GM18870 (cell line): ENCODE measurements at regions not wholly inside any gene's neighbourhood (a gene's known extent, or its start where the extent isn't known, plus 50 kb on each side); places are given as distances from the start of the nearest gene placed in this dataset.

Experiments
- ATAC-seq: cut with Tn5 transposase; IDR thresholded peaks from one replicate; pipeline ENCODE4 v1.9.1; 2021; ENCODE audit warnings: moderate library complexity; ENCODE audit not compliant: unreplicated experiment

- no peak for ATAC-seq
These were observed 107.4 kb upstream of the CLDN10 start for GRCh38 chr13:95445131-95445530.

GRCh38 chr13:95447814-95448213 is 104.7 kb upstream of the CLDN10 start:
- ATAC-seq, result no peak

- ATAC-seq, result no peak
These were observed 100.9 kb upstream of the CLDN10 start for GRCh38 chr13:95451656-95452055.

DNA sequence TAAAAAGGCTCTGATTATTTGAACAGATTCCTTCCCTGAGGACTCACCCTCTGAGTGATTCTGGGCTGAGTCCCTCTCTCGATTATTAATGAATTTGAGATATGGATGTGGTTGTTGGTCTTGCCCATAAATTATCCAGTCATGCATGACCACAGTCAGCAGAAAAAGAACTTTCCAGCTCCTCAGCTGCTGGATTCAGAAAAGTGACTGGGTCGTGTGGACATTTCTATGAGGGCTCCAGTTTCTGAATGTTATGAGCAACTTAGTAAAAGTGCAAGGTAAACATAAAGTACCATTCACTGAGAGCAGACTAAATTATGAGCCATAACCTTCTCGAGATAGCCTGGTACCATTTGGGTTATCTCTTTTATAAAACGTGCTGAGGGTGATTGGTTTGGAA is 100.1 kb upstream of the CLDN10 start:
- no peak for ATAC-seq

DNA sequence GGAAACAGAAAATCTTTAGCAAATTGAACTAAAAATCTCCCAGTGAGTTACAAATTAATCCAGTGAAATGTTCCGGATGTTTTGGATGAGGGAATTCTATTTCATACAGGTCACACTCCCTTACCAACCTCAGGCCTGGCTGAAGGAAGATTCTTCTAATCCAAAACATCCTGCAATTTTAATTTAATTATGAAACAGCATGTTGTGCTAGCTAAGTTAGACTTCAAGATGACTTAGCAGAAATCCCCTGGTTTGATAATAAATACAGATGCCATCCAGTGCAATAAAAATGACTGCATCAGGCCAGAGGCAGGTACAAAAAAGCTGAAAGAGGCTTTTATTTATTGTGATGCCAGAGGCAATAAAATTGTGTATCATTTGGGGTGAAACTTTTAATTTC is 96.7 kb upstream of the CLDN10 start:
- ATAC-seq, result no peak

DNA sequence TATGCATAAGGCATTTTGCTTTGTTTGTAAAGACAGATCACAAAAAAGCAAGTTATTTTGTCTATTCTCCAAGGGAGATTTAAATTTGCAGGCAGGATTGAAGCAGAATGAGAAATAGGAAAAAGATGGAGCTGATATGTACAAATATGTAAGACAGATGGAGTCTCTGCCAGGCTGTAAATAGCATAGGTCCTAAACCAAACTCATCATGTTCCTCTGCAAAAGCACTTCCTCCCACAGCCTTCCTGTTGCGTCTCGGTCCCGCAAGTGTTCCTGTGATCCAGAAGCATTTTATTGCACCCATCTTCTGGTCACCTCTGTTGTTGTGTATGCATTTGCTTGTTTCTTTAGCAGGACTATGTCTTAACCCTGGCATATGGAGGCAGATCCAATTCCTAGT is 95.7 kb upstream of the CLDN10 start:
- no peak for ATAC-seq

DNA sequence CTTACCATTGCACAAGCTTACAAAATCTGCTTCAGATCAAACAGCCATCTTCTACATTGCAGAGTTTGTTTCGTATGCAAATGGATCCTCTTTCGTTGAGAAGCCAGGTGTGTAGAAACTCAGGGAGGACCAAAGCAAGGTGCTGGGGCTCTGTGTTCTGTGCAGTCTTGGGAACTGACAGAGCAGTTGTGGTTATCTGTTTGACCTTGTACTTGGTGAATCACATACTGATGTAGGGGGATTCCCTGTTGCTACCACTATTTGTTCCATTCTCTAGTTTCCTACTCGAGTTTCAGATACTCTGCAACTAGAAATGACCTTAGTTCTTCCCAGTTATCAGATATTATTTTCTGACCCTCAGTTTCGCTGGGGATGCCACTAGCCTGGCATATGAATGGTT is 95.2 kb upstream of the CLDN10 start:
- peak; percentile 100 for ATAC-seq

GRCh38 chr13:95462801-95463200 is 89.7 kb upstream of the CLDN10 start:
- ATAC-seq, result no peak

DNA sequence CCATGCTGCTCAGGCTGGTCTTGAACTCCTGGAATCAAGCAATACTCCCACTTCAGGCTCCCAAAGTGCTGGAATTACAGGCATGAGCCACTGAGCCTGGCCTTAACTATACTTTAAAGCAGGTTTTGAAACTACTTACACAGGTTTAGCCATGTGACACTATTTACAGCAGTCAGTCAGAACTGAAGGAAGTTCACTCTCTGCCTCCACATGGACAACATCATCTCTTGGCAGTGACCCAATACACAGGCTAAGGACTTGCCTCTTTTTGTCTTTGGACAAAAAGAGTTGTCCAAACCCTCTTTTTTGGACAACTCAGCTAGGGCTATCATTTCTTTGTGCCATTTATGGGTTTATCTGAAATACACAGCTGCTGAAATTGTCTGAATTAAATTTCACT is 89.0 kb upstream of the CLDN10 start:
- no peak for ATAC-seq

GRCh38 chr13:95470574-95471366 is 81.8 kb upstream of the CLDN10 start:
- ATAC-seq, result no peak

GRCh38 chr13:95471960-95472359 is 80.6 kb upstream of the CLDN10 start:
- no peak for ATAC-seq

GRCh38 chr13:95474992-95475391 is 77.5 kb upstream of the CLDN10 start:
- ATAC-seq, result no peak

DNA sequence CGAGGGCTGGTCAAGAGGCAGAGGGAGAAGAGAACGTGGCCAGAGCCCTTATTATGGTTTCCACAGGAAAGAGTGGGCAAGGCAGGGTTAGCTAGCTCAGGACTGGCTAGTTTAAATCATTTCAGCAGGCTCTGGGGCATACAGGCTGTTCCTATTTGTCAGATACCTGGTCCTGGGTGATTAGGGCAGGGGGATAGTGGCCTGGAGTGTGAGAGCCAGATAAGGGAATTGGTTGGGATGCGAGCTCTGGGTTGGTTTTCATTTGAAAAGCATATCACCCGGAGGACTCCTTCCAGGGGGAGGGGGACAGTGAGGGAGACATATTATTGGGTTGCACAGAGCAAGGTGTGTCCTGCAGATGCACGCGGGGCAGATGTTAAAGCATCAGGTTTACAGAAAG is 75.3 kb upstream of the CLDN10 start:
- no peak for ATAC-seq

DNA sequence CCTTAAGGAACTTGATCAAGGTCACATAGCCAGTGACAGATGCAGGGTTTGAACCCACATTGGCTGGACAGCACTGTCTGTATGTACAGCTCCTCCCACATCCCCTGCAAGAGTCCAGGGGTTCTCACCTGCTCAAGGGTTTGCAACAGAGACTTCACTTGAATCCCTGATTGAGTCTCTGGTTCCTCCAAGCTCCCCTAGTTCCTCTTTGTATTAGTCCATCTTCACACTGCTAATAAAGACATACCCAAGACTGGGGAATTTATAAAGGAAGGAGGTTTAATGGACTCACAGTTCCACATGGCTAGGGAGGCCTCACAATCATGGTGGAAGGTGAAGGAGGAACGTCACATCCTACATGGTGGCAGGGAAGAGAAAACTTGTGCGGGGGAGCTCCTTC is 72.8 kb upstream of the CLDN10 start:
- peak; percentile 16 for ATAC-seq

- peak; percentile 86 for ATAC-seq
These were observed 72.4 kb upstream of the CLDN10 start for GRCh38 chr13:95480131-95480545.

DNA sequence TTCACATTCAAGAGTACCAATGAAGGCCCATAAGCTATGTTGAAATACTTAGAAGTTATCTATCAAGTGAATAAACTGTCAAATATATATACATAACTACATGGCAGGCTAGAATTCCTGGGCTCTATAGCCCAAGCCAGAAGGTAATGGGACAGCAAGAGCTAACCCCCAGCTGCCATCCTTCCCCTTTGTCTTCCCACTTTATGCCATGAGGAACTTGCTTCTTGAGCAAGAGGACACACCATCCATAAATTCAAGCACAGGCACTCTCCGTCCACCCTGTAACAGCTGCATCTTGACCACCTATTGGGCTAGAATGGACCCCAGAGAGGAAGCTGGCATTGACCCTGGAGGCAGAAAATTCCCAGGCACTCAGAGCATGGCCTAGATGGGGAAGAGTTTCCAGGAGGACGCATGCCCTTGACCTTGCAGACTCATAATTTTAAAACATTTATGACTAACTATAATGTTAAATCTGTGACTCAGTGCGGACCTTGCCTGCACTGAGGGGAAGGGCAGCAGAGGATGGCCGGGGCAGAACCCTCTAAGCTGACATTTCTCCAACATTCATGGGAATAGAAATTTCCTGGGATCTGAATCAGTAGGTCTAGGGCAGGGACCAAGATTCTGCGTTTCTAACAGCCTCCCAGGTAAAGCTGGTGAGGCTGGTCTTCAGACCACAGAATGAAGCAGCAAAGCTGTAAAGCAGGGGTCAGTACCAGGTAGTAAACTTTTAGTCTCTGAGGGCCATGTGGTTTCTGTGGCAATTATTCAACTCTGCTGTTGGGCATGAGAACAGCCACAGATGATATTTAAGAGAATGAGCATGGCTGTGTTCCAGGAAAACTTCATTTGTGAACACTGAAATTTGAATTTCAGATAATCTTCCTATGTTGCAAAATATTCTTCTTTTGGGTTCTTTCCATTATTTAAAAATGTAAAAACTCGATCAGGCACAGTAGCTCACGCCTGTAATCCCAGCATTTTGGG is 71.4 kb upstream of the CLDN10 start:
- no peak for ATAC-seq

DNA sequence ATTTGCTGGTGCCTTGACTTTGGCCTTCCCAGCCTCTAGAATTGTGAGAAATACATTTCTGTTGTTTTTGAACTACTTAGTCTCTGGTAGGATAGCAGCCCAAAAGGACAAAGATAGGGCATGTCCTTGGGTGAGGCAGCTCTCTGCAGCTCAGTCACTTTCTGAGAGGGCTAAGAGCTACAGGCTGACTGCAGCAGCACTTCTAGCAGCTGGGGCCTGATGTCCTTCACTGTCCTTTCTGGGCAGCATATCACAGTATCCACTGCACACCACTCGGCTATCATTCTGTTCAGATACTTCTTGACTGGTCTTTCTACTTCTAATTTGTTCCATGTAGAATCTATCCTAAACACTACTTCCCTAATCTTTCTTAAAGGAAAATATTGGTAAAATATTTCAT is 68.5 kb upstream of the CLDN10 start:
- no peak for ATAC-seq

DNA sequence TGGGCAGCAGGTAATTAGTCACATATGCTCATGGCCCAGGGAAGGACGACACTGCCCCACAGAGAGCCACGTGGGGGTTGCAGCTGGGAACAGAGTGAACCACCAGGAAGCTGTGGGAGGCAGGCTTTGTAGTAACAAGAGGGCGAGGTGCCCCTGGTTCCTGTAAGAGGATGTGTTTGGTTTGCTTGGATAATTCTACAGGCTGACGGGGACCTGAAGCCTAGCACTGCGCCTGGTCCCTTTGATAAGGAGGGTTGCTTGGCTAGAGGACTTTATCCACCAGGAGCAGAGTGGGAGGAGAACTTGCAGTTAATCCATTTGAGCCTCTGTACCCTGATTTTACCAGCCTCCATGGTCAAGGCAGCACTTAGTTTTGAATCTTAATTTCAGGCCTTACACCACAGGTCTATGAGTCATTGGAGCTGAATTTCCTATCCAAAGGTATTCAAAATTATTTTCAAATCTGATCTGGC is 67.4 kb upstream of the CLDN10 start:
- ATAC-seq, result no peak

DNA sequence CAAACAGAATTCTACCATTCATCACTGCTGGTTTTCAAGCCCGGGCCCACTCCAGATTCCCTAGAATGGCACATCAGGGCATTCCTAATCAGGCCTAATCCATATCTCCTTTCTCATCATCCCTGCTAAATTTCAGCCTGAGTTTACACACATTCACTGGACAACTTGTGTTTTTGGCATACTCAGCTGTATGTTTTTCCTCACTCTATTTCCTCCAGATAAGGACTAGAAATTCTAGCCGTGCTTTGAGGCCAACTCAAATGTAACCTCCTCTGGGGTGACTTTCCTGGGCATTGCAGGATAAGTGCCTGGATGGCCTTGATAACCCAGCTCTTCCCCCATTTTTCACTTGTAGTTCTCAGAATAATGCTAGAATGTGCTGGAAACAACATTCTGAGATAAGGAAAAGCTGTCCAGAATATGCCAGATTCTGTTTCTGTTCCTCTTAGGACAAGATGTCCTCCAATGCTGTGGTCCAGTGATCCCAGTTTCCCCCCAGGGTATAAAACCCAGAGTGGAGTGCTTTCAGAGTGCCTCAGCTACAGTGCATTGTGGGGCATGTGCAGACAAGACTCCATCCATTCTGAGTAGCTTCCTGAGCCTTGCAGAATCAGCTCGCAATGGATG is 66.9 kb upstream of the CLDN10 start:
- ATAC-seq, result no peak

- ATAC-seq, result no peak
These were observed 60.3 kb upstream of the CLDN10 start for GRCh38 chr13:95492044-95492801.
